ENCODE measurements at regions not wholly inside any gene's neighbourhood (a gene's known extent, or its start where the extent isn't known, plus 50 kb on each side); places are given as distances from the start of the nearest gene placed in this dataset.

DNA sequence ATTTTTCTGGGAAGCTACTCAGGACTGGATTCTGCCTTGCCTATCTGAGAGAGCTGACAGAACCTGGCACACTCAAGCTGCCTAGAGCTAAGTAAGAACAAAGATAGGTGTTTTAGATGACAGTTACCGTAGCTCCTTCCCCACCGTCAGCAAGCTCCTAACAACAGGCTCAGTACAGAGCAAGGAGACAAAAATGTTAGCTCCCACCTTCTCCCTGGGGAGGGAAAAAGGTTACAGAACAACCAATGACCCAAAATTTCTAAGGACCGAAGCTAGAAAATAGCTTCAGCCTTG lies 1058.2 kb upstream of the PCDH20 start:
- TF ChIP-seq CTCF (IDR thresholded peaks at IDR 0.05) (no peak), POLR2A (IDR thresholded peaks at IDR 0.05) (no peak)
